ENCODE measurements at regions not wholly inside any gene's neighbourhood (a gene's known extent, or its start where the extent isn't known, plus 50 kb on each side); places are given as distances from the start of the nearest gene placed in this dataset.
A peak's percentile ranks its signal among the peaks of the same experiment; 100 is the strongest.

DNA sequence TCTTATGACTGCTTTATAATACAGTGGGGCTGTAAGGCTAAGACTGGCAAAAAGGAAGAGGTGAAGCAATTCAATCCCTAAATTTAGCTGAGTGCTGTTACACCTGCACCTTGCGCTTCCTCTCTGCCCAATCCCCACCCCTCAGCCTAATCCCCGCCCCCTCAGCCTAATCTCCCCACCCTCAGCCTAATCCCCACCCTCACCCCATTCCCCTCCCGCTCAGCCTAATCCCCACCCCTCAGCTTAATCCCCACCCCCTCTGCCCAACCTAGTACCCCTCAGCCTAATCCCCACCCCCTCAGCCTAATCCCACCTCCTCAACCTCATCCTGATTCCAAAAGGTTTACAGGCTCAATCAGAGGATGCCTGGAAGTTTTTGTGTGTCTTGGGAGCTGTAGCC is 155.5 kb downstream of the PMP22 start:
- DNase-seq (ENCODE audit: low spot score): no peak

DNA sequence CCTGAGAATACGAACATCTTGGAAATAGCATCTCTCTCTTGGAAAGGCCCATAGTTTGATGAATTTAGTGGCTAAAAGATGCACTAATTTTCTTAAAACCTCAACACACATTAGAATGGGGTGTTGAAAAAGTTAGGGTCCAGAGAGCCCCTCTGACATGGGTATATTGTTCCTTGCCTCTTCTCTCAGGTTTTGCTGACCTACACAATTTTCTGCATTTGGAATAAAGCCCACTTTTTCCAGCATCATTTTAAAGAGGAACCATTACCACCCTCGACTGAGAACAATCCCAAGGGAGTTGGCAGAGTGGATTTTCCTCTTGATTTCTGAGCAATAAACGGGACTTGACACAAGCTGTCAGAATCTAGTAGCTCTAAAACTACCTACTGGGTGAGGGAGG is 156.1 kb downstream of the PMP22 start:
- DNase-seq (ENCODE audit: low spot score): no peak

DNA sequence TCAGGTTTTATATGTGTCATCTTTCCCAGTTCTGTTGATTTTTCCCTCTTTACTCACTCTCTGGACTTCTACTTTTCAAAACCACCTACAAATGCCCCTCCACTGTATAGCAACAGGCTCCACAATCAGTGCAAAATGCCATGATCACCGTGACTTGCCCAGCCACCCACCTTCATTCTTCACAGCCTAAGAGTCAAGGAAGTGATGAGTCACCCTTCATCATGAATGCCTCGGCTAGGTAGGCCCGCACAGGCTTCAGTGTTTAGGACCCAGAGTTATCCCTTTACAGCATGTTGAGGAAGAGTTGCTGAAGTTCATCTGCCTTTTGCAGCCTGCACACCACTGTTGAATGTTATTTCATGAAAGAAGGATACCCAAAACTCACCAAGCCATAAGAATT is 158.6 kb downstream of the PMP22 start:
- peak; percentile 41 for DNase-seq (ENCODE audit: low spot score)

DNA sequence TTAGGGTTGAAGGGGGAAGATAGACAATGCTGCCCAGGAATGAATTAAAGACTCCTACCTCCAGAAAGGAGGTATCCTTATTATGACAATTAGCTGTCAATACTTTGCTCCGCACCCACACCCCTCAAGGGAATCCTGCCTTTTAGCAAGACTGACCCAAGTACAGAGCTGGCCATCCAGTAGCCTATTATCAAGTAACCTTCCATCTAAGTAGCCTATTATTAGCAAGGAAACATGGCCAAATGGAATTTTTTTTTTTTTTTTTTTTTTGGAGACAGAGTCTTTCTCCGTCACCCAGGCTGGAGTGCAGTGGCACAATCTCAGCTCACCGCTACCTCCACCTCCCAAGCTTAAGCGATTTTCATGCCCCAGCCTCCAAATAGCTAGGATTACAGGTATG is 161.3 kb downstream of the PMP22 start:
- no peak for DNase-seq (ENCODE audit: low spot score)

DNA sequence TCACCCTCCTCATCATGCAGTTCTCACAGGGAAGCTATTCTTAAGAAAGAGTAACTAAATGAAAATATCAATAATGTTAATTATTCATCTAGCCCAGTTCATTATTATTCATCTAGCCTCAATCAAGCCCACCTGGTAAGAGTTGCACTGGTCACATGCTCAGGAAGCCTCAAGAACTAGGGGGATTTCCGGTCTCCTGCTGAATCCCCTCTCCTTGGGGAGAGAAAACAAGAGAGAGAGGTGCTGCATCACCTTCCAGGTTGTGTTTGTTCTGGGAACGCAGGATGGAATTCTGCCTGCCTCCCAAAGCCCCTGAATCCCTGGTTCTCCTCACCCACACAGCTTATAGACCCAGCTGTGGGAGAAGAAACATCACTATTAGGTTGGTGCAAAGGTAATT is 164.0 kb downstream of the PMP22 start:
- no peak for DNase-seq (ENCODE audit: low spot score)

DNA sequence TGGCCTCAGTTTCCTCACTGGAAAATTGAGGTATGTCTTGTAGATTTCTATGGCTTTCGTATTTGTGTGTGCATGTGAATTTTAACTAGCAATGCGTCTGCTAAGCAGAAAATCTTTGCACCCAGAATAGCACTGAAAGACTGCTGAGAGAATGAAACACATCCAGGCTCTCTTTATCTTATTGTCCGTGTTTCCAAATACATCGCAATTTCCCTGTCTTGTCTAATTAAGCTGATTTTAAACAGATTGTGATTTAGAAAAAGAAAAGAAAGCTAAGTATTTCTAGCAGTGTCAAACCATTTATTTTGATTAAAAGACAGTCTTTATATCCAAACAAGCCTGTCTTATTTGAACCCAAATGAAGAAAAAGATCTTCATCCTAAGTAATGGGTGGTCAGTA is 168.6 kb downstream of the PMP22 start:
- no peak for DNase-seq (ENCODE audit: low spot score)

DNA sequence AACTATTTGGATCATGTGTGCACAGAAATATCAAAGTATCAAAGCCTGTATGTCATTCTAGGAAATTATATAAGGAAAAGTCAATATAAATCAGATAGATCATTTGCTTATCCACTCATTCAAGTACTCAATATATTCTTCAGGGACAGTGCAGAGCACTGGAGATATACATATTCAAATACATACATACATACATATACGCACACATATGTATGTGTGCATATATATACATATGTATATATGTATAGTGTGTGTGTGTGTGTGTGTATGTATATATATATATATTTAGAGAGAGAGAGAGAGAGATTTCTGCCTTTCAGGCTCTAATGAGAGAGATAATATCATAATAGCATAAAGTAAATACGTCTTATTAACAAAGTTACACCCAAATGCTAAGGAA is 169.2 kb downstream of the PMP22 start:
- no peak for DNase-seq (ENCODE audit: low spot score)

DNA sequence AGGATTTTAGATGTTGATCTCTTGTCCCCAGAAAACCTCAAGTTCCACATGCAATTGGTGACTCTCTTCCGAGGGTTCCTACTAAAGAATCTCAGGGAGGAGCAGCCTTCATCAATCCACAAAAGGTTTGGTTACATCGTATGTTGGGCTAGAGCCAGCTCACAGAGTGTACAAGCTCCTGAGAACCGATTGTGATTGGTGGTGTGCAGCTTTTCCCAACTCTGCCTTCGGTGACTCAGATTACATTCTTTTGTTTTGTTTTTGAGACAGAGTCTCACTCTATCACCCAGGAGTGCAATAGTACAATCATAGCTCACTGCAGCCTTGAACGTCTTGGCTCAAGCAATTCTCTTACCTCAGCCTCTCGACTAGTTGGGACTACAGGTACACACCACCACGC is 172.4 kb downstream of the PMP22 start:
- peak; percentile 3 for DNase-seq (ENCODE audit: low spot score)

DNA sequence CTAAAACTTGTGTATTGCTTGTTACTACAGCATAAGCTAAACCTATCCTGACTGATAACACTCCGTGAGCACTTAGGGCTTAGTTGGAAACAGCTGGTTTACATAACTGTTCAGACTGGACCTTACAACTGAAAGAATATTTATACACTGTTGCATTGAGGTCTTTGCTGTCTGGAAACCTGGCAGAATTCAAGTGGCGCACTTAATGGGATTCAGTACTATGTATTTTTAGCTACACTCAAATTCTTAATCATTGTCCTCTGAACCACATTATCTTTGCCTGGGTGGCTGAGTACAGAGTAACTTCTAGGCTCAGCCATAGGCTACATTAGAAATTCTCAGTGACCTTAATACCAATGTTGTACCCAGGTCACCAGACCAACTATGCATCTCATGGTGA is 172.9 kb downstream of the PMP22 start:
- DNase-seq (ENCODE audit: low spot score): no peak

DNA sequence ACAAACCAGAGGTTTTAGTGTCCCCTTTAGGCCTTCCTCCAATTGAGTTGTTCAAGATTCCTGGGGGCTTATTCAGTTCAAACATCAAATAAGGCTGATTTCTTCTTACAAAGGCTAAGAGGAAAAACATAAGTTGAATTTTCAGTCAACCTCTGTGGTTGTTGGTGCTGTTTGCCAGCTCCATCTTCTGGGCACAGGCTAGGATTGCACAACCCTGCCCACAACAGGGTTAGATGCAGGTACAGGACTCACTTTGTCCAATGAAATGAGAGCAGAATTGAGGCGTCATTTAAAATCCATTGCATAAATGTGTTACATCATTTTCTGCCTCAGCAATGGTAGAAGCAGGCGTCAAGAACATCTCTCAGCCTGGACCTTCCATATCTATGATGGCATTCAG is 173.3 kb downstream of the PMP22 start:
- DNase-seq (ENCODE audit: low spot score): peak; percentile 23

DNA sequence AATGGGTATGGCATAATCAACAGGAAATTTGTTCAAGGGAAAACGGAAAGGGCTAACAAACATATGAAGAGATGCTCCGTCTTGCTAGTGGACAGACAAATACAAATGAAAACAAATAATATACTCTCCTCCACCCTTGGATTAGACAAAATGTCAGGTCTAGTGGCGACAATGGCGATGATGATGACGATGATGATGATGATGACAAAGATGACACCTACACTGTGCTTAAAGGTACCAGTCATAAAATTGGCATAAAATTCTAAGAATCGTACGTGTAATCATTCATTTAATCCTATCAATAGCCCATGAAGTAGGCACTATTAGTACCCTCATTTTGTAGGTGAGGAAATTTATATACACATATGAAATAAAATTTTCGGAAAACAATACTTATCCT is 174.6 kb downstream of the PMP22 start:
- DNase-seq (ENCODE audit: low spot score): no peak

DNA sequence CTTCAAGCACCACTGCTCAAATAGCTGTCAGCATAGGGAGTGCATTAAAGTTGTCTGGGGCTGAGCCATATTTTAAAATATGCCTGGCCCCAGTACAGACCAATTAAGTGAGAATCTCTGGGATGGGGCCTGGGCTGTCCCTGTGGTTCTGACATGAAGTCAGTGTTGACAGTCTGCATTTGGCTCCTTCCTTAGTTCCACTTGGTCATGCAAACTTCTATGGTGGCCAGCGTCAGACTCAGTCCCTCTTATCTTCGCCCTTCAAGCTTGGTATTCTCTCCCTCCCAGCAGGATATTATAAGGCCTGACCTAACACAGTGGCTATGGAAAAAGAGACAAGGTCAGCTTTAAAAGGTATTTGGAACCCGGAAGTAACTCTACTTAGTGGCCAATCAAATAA is 177.2 kb downstream of the PMP22 start:
- no peak for DNase-seq (ENCODE audit: low spot score)

DNA sequence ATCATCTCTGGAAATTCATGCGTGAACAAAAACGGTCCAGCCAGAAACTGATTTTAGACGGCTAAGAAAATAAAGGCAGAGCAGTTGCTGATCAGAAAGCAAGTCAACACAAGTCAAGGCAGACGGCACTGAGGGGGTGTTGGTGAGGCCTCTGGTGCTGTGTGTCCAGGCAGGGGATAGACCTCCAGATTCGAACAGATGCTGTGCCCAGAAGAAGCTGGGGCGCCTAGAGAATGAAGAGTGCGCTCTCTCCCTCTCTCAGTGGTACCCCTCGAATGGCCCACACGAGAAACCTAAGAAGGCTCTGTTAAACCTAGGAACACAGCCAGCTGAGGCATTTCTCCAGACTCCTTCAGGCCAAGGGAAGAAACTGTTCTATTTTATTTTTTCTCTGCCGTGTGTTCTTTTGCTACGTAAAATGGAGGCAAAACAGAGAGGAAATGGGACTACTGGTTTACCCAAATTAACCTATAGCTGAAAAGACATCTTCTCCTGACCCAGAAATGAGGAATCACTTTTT is 178.3 kb downstream of the PMP22 start:
- DNase-seq (ENCODE audit: low spot score): no peak

DNA sequence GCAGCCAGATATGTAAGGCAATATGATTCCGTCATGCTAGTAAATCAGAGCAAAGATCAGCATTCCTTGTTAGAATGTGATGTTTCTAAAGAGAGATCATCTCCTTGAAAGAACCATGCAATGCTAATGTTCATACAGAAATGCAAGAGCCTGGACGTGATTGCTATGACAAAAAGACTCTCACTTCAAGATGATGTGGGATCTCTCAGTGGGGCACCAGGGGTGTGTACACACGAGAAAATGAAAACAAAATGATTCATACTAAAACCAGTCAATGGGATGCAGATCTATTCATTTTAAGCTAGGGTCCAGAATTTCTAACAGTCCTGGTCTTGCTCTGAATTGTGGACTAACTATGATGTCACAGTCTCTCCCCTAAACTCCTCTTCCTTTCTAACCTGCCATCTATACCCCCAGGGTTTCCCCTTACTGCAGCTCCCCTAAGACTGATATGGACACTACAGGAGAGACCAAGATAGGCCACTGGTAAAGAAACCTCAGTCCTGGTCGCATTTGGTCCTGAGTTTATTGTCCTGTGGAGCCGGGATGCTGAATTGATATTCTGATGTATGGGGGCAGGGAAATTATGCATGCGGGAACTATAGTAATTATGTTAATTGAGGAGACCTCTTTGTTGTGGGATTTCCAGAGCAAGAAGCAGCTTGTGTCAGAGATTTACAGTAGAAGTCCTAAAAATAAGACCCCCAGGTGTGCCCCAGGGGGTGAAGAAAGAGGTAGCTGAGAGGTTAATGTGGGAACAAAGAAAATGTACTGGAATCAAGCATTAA is 179.0 kb downstream of the PMP22 start:
- DNase-seq (ENCODE audit: low spot score): no peak

DNA sequence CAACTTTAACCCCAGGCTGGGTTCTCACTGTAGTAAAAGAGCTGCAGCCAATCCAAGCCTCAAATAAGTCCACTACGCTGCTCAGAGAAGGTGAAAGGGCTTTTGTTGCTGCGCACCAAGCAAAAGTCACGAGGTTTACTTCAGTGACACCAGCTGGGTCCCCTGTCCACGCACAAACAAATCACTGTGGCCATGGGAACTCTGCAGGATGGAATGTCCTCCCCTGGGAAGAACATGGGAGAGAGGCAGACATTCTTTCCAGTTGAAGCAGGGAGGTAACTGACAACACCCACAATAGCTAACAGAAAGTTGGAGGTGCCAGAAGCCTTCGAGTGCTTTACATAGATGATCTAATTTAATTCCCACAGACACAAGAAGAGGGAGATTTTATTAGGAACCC is 181.9 kb downstream of the PMP22 start:
- DNase-seq (ENCODE audit: low spot score): no peak

DNA sequence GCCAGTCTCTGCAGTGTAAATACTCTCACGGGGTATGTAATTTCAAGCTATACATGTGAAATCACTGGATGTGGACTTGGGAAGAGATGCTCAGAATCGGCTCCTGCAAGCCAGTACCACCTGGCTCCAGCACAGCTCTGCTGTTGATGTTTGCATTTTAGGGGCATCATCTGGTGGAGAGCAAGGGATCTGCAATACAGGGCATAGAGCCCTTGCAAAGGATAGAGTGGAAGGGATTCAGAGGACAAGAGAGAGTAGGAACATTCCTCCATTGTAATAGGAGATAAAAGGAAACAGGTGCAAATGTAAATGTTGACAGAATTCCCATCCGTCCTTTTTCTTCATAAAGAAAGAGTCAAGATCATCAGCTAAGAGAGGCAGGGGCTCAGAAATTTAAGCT is 184.1 kb downstream of the PMP22 start:
- DNase-seq (ENCODE audit: low spot score): no peak

DNA sequence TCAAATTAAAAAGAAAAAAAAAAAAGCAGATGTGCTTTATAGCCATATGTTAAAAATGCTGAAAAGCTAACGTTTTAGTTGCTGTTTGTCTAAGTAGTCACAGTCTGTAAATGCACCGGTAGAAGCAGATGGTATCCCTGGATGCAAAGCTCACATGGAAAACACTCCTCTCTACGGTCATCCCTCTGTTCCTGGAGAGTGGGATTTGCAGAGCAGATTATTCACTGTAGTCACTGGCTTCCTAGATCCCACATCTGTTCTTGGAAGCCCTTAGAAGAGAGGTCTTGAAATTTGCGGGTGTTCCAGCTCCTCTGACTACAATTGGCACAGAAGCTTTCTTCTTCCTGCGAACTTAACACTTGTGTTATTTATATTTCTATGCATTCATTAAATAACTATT is 186.6 kb downstream of the PMP22 start:
- no peak for DNase-seq (ENCODE audit: low spot score)

DNA sequence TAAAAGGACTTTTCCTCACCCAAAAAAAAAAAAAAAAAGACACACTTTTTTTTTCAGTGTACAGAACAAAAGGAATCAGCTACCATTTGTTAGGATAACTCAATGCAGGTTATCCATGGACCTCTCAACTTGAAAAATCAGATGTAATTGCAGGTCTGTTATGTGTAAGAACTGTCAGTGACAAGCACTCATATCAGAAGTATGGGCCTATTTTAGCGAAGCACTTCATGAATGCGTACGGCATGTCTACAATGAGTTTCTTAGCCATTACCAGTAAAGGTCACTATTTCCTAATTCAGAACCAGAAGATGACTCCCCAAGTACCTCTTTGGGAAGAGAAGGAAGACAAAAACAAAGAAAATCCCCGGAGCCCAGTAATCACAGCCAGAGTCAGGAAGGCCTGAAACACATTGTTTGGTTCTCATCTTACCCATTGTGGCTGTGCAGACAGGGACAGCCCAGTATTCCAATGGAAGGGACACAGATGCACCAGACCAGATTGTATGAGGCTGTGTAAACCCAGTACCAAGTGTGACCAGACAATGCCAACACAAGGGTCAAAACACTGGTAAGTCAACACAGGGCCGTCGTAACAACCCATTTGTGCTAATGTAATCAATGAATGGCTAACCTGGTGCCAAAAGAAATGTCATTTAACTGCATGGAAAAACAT is 188.0 kb downstream of the PMP22 start:
- no peak for DNase-seq (ENCODE audit: low spot score)

DNA sequence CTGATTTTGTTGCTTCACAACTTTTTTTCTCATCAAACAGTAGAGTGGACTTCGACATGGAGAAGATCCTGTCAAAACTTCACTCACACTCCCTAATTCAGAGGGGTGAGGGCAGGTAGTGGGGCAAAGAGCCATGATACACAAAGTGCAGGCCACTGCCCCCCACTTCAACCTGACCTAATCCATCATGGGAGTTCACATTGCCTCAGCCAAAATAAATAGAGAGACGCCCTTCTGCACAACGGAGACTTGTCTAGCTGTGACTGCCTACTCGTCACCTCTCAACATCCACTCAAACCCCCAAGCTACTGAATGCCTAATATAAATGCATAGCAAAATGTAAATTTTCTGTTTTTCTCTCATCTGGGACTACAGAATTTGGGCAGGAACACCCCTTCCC is 213.2 kb downstream of the PMP22 start:
- no peak for DNase-seq (ENCODE audit: low spot score)

DNA sequence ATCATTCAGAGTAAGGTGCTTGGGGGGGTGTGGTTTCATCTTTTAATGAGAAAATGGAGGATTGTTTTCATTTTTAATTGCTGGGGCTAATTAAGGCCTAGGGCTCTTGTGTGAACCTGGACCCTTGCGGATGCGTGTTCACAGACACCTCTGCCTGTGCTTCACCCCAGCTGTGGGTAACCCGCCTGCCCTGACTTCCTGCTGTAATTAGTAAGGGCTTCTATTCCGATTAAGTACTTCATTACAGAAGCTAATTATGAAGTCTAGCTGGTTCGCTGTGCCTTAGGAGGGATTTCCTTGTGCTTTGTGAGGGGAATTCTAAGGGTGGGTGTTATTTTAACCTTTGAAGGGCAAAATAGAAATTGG is 215.3 kb downstream of the PMP22 start:
- DNase-seq (ENCODE audit: low spot score): no peak

DNA sequence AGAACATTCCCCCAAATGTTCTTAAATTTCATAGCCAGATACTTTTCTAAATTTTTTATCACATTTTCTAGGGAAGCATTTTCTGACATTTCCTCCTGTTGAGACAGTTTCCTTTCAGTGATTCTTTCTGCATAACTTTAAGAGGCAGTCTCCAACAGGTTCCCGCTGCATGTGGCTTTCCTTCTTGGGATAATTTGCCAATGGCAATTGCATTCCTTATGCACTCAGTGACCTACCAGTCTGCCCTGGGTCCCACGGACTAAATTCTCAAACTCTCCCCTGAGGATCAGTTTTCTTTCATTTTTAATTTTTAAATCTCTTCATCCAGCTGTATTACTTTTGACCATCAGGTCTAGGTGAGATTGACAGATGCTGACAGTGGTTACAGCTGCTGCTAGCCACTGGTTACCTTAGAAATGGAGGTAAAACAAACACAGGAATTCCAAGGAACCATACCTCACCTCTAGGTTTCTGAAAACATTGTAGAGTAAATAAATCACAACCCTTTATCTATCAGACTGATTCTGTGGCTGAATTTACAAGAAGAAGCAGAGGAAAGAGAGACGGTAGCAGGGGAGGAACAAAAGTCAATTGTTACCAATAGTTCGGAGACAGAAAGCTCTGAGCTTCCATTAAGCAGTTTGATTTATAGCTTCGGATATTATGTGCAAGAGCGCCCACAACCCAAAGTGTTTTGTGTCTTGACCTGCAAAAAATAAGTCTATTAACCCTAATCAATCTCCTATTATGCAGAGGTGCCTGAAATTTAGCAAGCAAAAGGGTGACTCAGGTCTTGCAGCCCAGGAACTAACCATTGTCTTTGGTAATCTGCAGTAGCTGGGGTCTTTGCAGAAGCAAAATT is 216.0 kb downstream of the PMP22 start:
- DNase-seq (ENCODE audit: low spot score): no peak

DNA sequence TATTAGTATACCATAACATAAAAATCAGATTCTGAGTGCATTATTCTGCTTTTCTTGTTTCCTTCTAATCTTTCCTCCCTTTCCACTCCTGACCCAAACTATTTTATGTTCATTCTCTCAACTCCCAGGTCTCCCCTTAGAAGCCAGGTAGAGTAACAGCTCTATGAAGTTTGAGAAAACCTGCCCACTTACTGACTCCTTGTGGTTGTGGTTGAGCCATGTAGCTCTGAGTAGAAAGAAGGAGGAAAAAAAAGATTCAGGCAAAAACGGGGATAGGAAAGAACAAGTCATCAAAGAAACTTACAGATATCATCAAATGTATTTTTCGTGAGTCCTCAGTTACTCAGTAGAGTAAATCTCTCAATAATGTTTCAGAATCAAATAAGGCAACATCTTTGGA is 216.7 kb downstream of the PMP22 start:
- DNase-seq (ENCODE audit: low spot score): no peak

DNA sequence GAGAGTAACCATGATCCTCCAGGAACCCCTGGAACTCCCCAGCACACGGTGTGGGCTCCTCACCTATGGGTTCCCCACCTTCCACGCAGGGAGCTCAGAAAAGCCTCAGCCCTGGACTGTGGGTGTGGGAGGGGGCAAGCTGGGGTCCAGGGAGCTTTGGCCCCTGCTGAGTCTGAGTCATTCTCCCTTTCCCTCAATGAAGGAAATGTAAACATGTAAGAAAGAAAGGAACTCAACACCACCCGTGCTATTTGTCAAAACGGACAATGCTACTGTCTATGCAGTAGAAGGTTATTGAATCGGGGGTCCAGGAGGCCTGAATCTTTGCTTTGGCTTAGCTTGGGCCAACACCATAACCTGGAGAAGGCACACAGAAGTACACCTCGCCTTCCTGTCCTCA is 222.8 kb downstream of the PMP22 start:
- DNase-seq (ENCODE audit: low spot score): no peak
